DMS 273 treated with DMSO at 0.1 percent for 48 hours (cell line): ENCODE measurements at regions not wholly inside any gene's neighbourhood (a gene's known extent, or its start where the extent isn't known, plus 50 kb on each side); places are given as distances from the start of the nearest gene placed in this dataset.
A peak's percentile ranks its signal among the peaks of the same experiment; 100 is the strongest.
"Not testable (repeated sequence)": the region's sequence is repeated elsewhere in the genome, so short reads cannot be mapped to it uniquely, and the experiment has no call there.

ENCODE experiments used
- DNase-seq: peaks from one replicate; lab custom pipeline; 2025; lab: John Stamatoyannopoulos, UW

GRCh38 chr13:80499536-80500290 is 158.8 kb upstream of the SPRY2 start:
- DNase-seq, result no peak

DNA sequence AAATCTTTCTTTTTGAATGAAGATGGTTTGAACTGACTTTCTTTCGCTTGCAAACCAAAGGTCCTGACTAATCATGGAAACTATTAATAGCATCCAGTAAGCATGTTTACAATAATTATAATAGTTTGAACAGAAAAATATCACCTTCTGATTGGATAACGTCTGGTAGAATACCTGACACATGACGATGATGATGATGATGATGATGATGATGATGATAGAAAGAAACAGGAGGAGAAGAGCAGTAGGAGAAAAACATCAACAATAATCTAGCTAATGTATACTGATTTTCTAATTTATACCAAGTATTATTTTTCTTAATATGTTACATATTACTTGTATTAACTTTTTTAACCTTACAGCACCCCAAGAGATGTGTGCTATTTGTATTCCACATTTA is 157.5 kb upstream of the SPRY2 start:
- DNase-seq, result no peak

DNA sequence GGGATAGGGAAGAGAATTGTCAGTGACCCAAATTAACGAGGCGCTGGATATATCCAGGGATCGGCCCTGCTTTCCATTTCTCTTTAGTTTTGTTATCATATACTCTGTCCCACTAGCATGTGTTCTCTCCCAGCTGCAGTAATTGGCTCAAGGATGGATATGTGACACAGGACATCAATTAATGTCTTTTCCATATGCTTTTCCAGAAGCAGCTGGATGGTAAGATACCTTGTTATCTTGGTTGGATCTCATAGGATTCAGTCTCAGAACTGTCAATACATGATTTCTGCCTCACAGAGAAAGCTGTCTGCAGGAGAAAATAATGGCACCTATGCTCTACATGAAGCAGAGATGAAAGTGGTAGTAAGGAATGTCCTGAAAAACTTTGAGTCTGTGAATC is 157.1 kb upstream of the SPRY2 start:
- no peak for DNase-seq

DNA sequence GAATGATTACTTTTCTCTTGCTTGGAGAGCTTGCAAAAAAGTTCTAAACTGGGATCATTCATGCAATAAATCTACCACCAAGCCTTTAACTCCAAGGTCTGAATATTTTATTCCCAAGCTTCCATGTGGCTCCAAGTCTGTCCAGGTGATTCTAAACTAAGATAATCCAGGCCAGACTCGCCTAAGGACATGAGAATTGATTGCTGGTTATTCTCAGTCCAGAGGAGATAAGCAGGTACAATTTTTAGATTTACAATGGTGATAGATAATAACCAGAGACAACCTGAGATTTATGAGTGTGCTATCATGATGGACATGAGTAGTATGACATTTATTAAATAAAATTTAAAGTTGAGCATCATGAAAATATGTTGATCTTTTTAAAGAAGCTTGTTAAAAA is 156.5 kb upstream of the SPRY2 start:
- no peak for DNase-seq

- DNase-seq, result no peak
Observed at GRCh38 chr13:80496721-80497397, 155.9 kb upstream of the SPRY2 start.

GRCh38 chr13:80490491-80490943 is 149.6 kb upstream of the SPRY2 start:
- DNase-seq, result not testable (repeated sequence)

DNA sequence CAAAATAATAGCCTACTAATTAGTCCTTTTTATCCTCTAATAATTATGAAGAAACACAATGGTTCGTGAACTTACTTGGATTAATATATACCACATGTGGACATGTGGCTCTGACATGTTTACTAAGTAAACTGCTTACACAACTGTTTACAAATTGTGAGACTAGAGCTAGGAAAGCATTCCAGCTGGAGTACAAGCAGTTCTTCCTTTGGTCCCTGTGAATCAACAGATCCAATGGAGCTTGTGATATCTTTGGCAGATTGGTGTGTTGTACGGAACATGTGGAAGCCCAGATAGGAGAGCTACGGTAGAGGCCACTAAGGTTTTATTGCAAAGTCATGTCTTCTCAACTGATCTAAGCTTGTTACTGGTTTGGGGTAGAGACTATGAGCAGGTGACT is 145.5 kb upstream of the SPRY2 start:
- no peak for DNase-seq

DNA sequence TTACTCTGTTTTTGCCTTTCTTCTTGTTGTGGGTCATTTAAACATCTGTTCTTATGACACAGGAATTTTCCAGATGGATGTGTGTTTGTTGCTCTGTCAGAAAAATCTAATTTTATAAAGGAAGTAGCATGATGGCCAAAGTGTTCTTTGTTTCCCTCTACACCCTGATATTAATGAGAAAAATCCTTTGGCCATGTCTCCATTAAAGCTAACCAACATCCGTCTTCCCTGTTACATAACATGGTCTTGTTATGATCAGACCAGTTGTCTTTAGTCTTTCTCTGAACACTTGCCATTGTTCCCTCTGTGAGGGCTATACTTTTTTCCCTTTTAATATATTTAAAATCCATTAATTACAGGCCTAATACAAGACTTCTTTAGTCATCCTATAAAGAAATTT is 142.2 kb upstream of the SPRY2 start:
- no peak for DNase-seq

DNA sequence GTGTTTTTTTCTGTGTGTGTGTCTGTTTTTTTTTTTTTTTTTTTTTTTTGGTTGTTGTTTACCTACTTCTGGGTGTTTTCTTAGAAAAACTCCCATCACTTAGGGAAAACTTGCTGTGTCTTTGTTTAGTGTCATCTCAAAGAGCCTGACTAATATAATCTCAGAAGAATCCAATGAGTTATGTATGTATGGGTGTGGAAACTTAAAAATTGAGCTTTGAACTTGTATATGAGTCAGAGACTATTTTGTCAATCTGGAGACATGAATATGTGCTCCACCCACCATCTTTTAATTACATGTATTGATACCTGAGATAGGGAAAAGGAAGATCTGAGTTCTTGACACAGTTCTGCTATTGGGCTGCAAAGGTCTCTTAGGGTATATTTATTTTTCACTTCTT is 140.7 kb upstream of the SPRY2 start:
- no peak for DNase-seq

GRCh38 chr13:80477661-80478443 is 136.9 kb upstream of the SPRY2 start:
- no peak for DNase-seq

GRCh38 chr13:80476953-80477352 is 136.0 kb upstream of the SPRY2 start:
- no peak for DNase-seq

- DNase-seq, result no peak
Observed at GRCh38 chr13:80475718-80476117, 134.8 kb upstream of the SPRY2 start.

DNA sequence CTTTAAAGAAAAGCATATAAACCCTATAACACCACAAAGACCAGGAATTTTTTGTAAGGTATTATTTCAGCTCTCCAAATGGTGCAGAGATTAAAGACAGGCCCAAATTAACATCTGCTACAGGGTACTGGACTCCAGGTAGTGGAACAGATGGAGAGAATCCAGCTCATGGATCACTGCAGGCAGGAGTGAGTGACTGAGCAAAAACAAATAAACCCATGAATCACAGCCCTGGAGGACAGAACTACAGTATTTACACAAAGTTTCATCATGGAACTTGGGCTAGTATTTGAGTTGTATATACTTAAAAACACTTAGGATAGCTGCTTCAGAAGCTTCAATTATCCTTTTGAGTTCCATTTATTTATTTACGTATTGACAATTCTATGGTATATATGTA is 132.8 kb upstream of the SPRY2 start:
- DNase-seq, result peak; percentile 79

DNA sequence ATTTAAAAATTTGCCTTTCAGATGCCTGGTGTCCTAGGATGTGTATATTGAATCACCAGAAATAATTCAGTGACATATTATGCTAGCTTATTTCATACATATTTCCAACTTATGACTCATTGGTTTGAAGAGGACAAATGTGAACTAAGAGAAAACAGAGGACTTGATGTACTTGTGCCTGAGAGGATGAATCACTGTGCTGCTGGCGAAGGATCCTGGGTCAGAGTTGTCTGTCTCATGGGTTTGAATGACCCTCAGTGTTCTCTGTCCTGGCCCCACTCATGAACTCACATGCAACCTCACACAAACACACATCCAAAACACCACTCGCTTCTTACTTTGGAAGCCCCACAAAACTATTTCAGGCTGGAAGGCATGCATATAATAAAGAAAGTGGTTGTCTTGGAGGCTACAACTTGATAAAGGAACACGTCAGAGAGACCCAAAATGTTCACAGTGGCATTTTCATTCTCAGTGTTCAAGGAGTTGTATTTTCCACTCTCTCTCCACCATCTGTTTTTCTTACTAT is 129.0 kb upstream of the SPRY2 start:
- DNase-seq, result no peak

DNA sequence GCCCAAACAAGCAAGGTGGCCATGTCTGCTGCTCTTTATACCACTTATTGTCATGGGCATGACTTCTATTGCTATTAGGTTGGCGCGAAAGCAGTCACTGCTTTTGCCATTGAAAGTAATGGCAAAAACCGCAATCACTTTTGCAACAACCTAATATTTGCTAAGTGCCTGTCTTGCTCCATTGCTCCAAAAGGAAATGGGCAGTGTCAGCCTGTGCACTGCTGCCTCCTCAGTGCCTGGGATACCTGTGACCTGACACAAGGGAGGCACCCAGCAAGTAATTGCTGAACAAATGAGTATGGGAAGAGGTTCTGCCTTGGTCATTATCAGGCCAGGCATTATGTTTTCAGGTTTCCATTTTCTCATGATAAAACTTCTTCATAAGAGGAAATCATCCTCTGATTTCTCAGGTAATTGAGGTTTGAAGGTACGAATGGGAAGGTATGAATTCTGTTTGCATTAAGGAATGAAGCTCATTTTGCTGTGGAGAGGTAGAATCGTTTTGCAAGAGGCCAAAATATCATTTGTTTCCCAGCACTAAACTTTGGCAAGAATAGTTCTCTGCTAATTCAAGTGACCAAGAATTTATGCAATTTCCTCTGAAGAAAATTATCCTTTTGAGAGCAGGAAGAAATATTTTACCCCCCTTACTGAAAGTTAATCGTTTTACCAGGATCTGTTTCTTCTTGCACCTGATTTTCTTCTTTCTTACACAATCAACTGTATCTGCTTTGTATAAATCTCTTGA is 128.4 kb upstream of the SPRY2 start:
- DNase-seq, result no peak

DNA sequence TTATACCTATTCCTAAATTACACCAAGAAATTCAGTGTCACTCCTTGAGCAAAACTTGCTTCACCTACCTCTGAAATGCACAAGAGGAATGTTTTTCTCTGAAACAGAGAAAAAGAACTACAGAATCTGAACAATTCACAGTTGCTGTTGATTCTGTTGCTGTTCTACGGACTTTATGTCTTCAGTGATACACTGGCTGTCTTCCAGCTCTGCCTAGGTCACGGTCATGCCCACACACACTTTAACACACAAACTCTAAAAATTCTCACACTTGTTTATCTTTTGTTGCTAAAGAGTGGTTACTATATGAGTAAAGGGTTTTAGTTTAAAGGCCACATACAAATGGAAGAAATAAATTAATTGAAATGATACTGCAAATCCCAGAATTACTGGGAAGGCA is 124.4 kb upstream of the SPRY2 start:
- no peak for DNase-seq

- no peak for DNase-seq
Observed at GRCh38 chr13:80463673-80464352, 122.9 kb upstream of the SPRY2 start.

DNA sequence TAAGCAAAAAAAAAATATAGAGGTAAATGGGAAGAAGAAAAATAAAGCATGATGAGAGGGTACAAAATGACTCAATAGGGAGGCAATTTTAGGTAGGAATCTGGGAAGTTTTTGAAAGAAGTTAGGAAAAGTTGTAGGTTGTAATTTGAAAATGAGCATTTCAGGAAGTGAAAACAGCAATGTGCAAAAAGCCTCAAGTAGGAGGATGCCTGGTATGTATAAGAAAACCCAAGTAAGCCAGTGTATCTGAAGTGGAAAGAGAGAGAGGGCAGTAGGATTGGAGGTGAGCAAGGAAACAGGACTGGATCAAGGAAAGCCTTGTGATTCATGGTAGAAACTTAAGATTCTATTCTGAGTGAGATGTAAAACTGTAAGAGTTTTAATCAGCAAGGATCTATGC is 121.6 kb upstream of the SPRY2 start:
- no peak for DNase-seq

GRCh38 chr13:80462037-80462436 is 121.1 kb upstream of the SPRY2 start:
- no peak for DNase-seq

GRCh38 chr13:80458543-80458942 is 117.6 kb upstream of the SPRY2 start:
- DNase-seq, result peak; percentile 36

DNA sequence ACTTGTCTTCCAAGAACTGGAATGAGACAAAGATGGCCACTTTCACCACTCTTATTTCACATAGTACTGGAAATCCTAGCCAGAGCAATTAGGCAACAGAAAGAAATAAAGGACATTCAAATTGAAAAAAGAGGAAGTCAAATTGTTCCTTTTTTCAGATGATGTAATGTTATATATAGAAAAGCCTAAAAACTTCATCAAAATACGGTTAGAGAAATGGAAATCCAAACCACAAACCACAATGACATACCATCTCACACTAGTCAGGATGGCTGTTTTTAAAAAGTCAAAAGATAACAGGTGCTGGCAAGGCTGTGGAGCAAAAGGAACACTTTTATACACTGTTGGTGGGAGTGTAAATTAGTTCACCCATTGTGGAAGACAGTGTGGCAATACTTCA is 113.3 kb upstream of the SPRY2 start:
- no peak for DNase-seq
